ENCODE measurements at regions not wholly inside any gene's neighbourhood (a gene's known extent, or its start where the extent isn't known, plus 50 kb on each side); places are given as distances from the start of the nearest gene placed in this dataset.

- TF ChIP-seq POLR2A (IDR thresholded peaks at IDR 0.05; ENCODE audit: low read length): no peak
- no peak for TF ChIP-seq GATA1 (IDR thresholded peaks at IDR 0.05; ENCODE audit: low read depth, low read length)
Observed at GRCh38 chr1:73092383-73092782, 810.0 kb upstream of the NEGR1 start.

All from erythroblast (primary cell).